ENCODE measurements at regions not wholly inside any gene's neighbourhood (a gene's known extent, or its start where the extent isn't known, plus 50 kb on each side); places are given as distances from the start of the nearest gene placed in this dataset.

GRCh38 chr6:56793938-56794337 is 151.2 kb upstream of the DST start:
- no peak overlapping the region for H4K5ac ChIP-seq (ENCODE audit: insufficient read length, low read depth, low read length)
- Mint-ChIP-seq H3K36me3 (ENCODE audit: insufficient read depth in 1 of 3, low read depth in 3 of 3) (peaks cover 0 to 3% (median 0%) of the 10 kb centered on the region in 3 experiments; a peak in 4 of 7 replicates), H3K27ac (peak overlapping the region; percentile 91 to 98 (median 94)), H3K27me3 (ENCODE audit: low read depth) (no peaks in the 10 kb centered on the region), H3K4me3 (peak overlapping the region; percentile 37 to 53; a peak in 4 of 5 replicates), H3K4me1 (peaks cover 66 to 67% of the 10 kb centered on the region in 2 experiments), H3K9me3 (no peaks in the 10 kb centered on the region)
- TF ChIP-seq, protein P1, sequence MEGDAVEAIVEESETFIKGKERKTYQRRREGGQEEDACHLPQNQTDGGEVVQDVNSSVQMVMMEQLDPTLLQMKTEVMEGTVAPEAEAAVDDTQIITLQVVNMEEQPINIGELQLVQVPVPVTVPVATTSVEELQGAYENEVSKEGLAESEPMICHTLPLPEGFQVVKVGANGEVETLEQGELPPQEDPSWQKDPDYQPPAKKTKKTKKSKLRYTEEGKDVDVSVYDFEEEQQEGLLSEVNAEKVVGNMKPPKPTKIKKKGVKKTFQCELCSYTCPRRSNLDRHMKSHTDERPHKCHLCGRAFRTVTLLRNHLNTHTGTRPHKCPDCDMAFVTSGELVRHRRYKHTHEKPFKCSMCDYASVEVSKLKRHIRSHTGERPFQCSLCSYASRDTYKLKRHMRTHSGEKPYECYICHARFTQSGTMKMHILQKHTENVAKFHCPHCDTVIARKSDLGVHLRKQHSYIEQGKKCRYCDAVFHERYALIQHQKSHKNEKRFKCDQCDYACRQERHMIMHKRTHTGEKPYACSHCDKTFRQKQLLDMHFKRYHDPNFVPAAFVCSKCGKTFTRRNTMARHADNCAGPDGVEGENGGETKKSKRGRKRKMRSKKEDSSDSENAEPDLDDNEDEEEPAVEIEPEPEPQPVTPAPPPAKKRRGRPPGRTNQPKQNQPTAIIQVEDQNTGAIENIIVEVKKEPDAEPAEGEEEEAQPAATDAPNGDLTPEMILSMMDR (conservative IDR thresholded peaks at IDR 0.05), result no peak
- H4K91ac ChIP-seq (ENCODE audit: insufficient read length, low read depth, low read length), result no peak overlapping the region
- H3K14ac ChIP-seq (ENCODE audit: insufficient read depth, low read length), result no peak overlapping the region
- no peaks in the 10 kb centered on the region for H3K23me2 ChIP-seq (ENCODE audit: insufficient read length, low read depth, low read length, poor library complexity, severe bottlenecking)
- H4K20me1 ChIP-seq (ENCODE audit: control insufficient read depth, insufficient read depth, insufficient read length), result no peaks in the 10 kb centered on the region
- no peak overlapping the region for H2AK5ac ChIP-seq (ENCODE audit: insufficient read length, low read length)
- peaks cover 8% of the 10 kb centered on the region for H3K79me1 ChIP-seq (ENCODE audit: insufficient read depth, low read depth, low read length, poor library complexity, severe bottlenecking)
- no CpG with 5 or more reads among the region's 2 CpGs for WGBS (ENCODE audit: extremely low coverage, insufficient read length, low lambda C conversion rate)
- no peak overlapping the region for H2BK5ac ChIP-seq (ENCODE audit: insufficient read length, low read length)
- H2BK20ac ChIP-seq (ENCODE audit: low read depth, low read length, poor library complexity, severe bottlenecking), result no peak overlapping the region
- H3K27ac ChIP-seq (ENCODE audit: insufficient read length, low read depth, low read length), result peak overlapping the region; percentile 70
- no peak for DNase-seq
- peaks cover 15% of the 10 kb centered on the region; the same call in 1 of the 2 replicates for H3K79me2 ChIP-seq (ENCODE audit: insufficient read depth, low read length)
- H3K27me3 ChIP-seq (ENCODE audit: insufficient read depth, low read length), result no peaks in the 10 kb centered on the region
- H3T11ph ChIP-seq (ENCODE audit: low read length), result no peak overlapping the region
- peak overlapping the region; percentile 52 for H3K4me2 ChIP-seq (ENCODE audit: insufficient read depth, insufficient read length, low read length)
- H3K18ac ChIP-seq (ENCODE audit: insufficient read length, low read depth, low read length), result no peak overlapping the region
- H2BK15ac ChIP-seq (ENCODE audit: low read depth, low read length), result no peak overlapping the region
- H4K8ac ChIP-seq (replicated peaks; ENCODE audit: insufficient read length, low read depth, low read length), result no peak overlapping the region
- H3K23ac ChIP-seq (ENCODE audit: insufficient read length, low read depth, low read length), result no peak overlapping the region
- H2AFZ ChIP-seq (ENCODE audit: low read length), result no peak overlapping the region
- H3K56ac ChIP-seq (ENCODE audit: insufficient read length, low read depth, low read length), result no peak overlapping the region
- H2BK12ac ChIP-seq (ENCODE audit: insufficient read length, low read depth, low read length), result no peak overlapping the region
- H3K9ac ChIP-seq (ENCODE audit: extremely low read depth, insufficient read length, low read length), result no peak overlapping the region
- no peaks in the 10 kb centered on the region for H3K9me3 ChIP-seq (ENCODE audit: control insufficient read depth, low read depth, low read length)
- peaks cover 16% of the 10 kb centered on the region for H3K4me1 ChIP-seq (ENCODE audit: insufficient read depth, low read length)
- H3K4ac ChIP-seq (ENCODE audit: low read depth, low read length), result no peak overlapping the region
- no peak overlapping the region for H2BK120ac ChIP-seq (ENCODE audit: low read depth, low read length, poor library complexity, severe bottlenecking)
